Osteocyte (in vitro differentiated cells): ENCODE measurements at regions not wholly inside any gene's neighbourhood (a gene's known extent, or its start where the extent isn't known, plus 50 kb on each side); places are given as distances from the start of the nearest gene placed in this dataset.
"Not testable (repeated sequence)": the region's sequence is repeated elsewhere in the genome, so short reads cannot be mapped to it uniquely, and the experiment has no call there.

Source experiments
- DNase-seq: peaks from one replicate; pipeline ENCODE4 v3.0.0; 2021; ENCODE audit warnings: mixed read lengths; ENCODE audit not compliant: unreplicated experiment; ENCODE audit errors: extremely low spot score
- H3K27ac Mint-ChIP-seq: one replicate; pipeline ENCODE4 v1.8.0; 2021; ENCODE audit warnings: mild to moderate bottlenecking, mixed read lengths; ENCODE audit not compliant: unreplicated experiment
- H3K27me3 Mint-ChIP-seq: one replicate; pipeline ENCODE4 v1.8.0; 2021; ENCODE audit warnings: mixed read lengths; ENCODE audit not compliant: unreplicated experiment
- H3K36me3 Mint-ChIP-seq: one replicate; pipeline ENCODE4 v1.8.0; 2021; ENCODE audit warnings: mixed read lengths; ENCODE audit not compliant: unreplicated experiment
- H3K4me1 Mint-ChIP-seq: one replicate; pipeline ENCODE4 v1.8.0; 2021; ENCODE audit warnings: mixed read lengths; ENCODE audit not compliant: unreplicated experiment
- H3K4me3 Mint-ChIP-seq: one replicate; pipeline ENCODE4 v1.8.0; 2021; ENCODE audit warnings: mild to moderate bottlenecking, moderate library complexity, mixed read lengths; ENCODE audit not compliant: unreplicated experiment
- H3K9me3 Mint-ChIP-seq: one replicate; pipeline ENCODE4 v1.8.0; 2021; ENCODE audit warnings: mixed read lengths; ENCODE audit not compliant: unreplicated experiment
- TF ChIP-seq, protein P1 (sequence below): fragments of 200-600 bp; sonication (generic); IDR thresholded peaks from 2 replicates; pipeline ENCODE4 v1.5.0; 2021; ENCODE audit warnings: antibody characterized with exemption, mild to moderate bottlenecking, moderate library complexity

DNA sequence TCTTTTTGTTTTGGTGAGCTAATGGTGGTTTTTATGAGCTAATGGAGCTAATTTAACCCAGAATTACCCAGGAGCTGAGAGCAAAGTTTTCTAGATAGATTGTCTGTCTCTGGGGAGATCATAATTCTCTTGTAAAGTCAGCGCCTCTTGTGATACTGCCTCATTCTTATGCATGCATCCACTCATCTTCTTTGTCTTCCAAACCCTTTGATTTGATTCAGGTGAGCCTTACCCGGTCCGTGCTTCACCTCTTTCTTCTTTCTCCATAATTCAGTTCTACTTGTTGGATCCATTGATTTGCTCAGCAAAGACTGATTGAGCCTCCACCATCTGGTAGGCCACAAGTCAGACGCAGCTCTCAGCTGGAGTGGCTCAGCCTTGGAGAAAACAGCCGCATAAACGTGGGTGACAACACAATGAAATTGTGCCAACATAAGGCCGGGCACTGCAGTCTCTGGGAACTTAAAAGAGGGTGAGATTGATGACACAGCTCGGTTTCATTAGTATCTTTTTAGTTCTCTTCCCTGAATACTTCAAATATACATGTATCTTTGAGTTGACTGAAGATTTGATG lies 158.5 kb upstream of the SH3BP4 start:
- no peak overlapping the region for H3K4me3 Mint-ChIP-seq
- H3K9me3 Mint-ChIP-seq, result no peaks in the 10 kb centered on the region
- DNase-seq, result no peak
- H3K27ac Mint-ChIP-seq, result peak overlapping the region; percentile 88
- no peaks in the 10 kb centered on the region for H3K36me3 Mint-ChIP-seq
- peaks cover 29% of the 10 kb centered on the region for H3K4me1 Mint-ChIP-seq
- H3K27me3 Mint-ChIP-seq, result no peaks in the 10 kb centered on the region
- TF ChIP-seq, protein P1, sequence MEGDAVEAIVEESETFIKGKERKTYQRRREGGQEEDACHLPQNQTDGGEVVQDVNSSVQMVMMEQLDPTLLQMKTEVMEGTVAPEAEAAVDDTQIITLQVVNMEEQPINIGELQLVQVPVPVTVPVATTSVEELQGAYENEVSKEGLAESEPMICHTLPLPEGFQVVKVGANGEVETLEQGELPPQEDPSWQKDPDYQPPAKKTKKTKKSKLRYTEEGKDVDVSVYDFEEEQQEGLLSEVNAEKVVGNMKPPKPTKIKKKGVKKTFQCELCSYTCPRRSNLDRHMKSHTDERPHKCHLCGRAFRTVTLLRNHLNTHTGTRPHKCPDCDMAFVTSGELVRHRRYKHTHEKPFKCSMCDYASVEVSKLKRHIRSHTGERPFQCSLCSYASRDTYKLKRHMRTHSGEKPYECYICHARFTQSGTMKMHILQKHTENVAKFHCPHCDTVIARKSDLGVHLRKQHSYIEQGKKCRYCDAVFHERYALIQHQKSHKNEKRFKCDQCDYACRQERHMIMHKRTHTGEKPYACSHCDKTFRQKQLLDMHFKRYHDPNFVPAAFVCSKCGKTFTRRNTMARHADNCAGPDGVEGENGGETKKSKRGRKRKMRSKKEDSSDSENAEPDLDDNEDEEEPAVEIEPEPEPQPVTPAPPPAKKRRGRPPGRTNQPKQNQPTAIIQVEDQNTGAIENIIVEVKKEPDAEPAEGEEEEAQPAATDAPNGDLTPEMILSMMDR, result no peak

DNA sequence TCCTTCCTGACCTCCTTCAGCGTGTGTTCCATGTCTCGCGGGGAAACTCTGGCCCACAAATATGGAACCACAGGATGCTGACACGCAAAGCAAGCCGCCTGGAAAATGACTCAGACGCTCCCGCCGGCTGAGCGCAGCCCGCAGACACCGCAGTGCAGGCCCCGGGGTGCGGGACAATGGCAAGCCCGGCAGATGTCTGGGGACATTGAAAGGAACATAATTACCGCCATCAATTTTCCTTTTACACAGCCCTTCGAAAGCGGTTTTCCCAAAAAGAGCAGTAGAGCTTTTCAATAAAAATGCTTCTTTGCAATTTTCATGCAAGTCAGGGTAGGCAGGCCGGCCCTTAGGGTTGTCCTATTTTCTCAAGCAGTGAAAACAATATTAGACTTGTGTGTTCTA lies 159.2 kb upstream of the SH3BP4 start:
- Mint-ChIP-seq H3K9me3 (no peaks in the 10 kb centered on the region), H3K27me3 (no peaks in the 10 kb centered on the region), H3K4me1 (peaks cover 29% of the 10 kb centered on the region), H3K36me3 (no peaks in the 10 kb centered on the region), H3K27ac (peak overlapping the region; percentile 88), H3K4me3 (peak overlapping the region; percentile 55)
- TF ChIP-seq, protein P1, result no peak
- no peak for DNase-seq

DNA sequence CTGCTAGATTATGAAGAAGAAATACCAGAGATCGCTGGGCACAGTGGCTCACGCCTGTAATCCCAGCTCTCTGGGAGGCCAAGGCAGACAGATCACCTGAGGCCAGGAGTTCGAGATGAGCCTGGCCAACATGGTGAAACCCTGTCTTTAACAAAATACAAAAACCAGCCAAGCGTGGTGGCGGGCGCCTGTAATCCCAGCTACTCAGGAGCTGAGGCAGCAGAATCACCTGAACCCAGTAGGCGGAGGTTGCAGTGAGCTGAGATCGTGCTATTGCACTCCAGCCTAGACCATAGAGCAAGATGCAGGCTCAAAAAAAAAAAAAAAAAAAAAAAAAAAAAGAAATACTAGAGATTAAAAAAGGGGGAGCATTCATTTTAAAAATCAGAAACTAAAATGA lies 159.7 kb upstream of the SH3BP4 start:
- not testable (repeated sequence) for H3K27me3 Mint-ChIP-seq, DNase-seq, H3K36me3 Mint-ChIP-seq, H3K4me3 Mint-ChIP-seq, H3K9me3 Mint-ChIP-seq
- peaks cover 29% of the 10 kb centered on the region for H3K4me1 Mint-ChIP-seq
- peak overlapping the region; percentile 88 for H3K27ac Mint-ChIP-seq

DNA sequence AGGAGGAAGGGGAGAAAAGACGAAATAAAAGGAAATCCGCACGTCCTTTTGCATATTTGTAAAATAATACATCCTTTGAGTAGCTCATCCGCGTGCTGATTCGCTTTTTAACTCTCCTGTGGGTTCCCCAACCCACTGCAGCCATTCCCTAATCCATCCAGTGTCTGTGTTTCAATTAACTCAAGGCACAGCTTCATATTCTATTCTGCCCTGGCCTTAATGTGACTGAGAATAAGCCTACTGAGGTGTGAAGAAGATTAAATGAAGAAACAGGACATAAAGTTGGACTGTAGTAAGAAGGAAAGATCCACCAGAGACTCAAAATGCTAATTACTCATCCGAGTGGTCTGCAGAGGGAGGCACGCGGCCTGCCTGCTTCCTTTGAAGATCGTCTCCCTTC lies 161.4 kb upstream of the SH3BP4 start:
- Mint-ChIP-seq H3K36me3 (no peaks in the 10 kb centered on the region), H3K9me3 (no peaks in the 10 kb centered on the region), H3K4me3 (no peak overlapping the region), H3K27ac (no peak overlapping the region), H3K4me1 (peaks cover 24% of the 10 kb centered on the region), H3K27me3 (peaks cover 5% of the 10 kb centered on the region)
- TF ChIP-seq, protein P1, result no peak
- DNase-seq, result no peak

DNA sequence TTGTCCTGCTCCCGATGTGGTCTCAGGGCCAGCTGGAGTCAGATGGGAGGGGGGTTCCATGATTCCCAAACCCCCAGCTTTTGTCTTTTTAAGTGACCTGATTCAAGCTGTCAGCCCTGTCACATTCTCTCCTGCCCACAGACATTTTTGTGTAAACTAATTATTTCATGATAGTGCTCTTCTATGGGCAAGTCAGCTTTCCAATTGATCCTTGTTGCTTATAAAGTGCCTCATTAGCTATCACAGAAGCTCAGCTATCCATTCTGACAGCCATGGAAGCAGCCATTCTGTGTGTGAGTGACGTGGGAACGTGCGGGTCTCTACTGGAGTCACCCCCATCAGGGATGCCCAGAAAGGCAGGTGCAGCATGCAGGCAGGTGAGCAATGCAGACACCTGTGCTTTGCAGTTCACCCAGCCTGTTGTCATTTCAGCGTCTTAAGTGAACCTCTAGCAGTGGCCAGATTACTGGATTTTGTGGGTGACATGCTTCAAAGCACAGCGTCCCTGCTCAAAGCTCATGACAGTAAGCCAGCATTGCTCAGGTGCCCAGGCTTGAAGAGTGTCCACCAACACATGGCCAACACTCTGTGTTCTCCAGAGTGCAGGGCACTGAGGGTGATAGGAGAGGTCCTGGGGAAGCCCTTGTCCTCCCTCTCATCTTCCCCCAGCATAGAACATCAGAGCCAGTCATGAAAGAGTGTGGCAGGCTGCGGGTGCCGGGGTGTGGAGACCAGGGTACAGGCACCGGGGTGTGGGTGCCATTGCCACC lies 162.1 kb upstream of the SH3BP4 start:
- Mint-ChIP-seq H3K36me3 (no peaks in the 10 kb centered on the region), H3K9me3 (no peaks in the 10 kb centered on the region), H3K27me3 (peaks cover 5% of the 10 kb centered on the region), H3K4me3 (no peak overlapping the region), H3K27ac (no peak overlapping the region), H3K4me1 (peaks cover 20% of the 10 kb centered on the region)
- no peak for DNase-seq
- TF ChIP-seq, protein P1, result no peak
